OCI-M1 (cell line): ENCODE measurements at regions not wholly inside any gene's neighbourhood (a gene's known extent, or its start where the extent isn't known, plus 50 kb on each side); places are given as distances from the start of the nearest gene placed in this dataset.

Source experiments
- DNase-seq: peaks from one replicate; lab custom pipeline; 2025; lab: John Stamatoyannopoulos, UW

DNA sequence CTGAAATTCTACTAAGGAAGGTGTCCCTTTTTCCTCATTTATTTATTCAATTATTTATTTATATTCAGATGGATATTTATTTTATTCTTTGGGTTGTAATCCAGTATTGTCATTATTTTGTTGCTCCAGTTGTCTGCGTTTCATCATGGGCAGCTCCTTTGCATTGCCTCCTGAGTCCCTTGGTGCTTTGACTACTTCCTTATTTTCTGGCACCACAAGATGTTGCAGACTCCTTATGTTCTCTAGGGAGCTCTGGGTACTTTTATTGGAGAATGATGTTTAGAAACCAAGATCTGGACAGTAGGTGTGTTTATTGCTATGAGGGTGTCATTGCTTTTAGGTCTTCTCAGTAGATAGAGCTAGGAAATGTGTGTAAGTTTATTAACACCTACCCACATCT is 59.9 kb upstream of the ERRFI1 start:
- DNase-seq: peak; percentile 26

DNA sequence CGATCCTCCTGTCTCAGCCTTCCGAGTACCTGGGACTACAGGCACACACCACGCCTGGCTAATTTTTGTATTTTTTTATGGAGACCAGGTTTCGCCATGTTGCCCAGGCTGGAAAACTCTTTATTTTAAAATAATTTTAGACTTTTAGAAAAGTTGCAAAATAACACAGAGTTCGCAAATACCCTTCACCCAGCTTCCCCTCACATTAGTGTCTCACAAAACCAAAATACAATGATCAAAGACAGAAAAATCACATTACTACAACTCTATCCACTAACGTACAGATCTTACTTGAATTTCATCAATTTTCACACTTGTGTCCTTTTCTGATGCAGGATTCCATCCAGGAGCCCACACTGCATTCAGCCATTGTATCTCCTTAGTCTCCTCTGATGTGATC is 58.8 kb upstream of the ERRFI1 start:
- no peak for DNase-seq

DNA sequence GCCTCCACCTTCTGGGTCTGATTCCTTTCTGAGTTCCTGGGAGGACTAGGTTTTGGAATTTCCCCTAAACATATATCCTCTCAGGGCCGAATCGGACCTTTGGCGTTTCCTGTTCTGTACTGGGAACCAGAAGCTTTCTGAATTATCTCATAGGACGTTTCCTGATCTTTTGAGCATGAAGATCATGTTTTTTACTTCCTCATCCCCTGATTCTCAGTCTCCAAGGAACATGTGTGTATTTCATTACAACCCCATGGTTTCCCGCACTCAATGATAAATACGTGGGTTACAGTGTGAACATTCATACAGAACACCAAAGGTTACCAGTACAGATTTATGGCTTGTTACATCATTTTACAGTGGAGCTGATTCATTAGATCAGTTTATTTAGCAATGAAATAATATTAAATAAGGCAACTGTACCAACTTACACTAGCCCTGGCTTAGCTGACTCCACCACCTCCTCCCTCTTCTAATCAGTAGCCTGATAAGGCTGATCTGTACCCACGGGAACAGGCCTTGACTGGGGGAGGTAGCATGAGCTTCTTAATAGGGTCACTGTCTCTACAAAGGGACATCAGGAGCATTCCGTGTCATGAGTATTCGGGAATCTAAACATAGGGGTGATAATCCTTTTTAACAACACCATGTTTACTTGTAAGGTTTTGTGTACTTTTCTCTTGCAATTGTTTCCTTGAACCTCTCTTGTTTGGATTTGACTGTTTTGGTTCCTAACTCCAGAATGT is 57.8 kb upstream of the ERRFI1 start:
- DNase-seq: no peak

DNA sequence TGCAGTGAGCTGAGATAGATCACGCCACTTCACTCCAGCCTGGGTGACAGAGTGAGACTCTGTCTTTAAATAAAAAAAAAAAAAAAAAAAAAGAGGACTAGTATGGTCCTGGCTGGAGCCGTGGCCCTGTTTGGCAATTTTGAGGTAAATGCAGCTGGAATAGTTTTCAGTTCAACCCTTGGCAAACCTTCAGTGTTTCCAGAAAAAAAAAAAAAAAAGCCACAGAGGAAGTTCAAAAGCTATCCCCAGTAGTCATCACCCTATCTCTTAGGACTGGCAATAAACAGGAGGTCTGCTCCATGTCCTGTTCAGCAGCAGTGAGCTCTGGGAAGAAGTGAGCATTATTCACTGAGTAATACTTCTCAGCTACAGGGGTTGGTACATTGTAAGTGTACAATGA is 56.8 kb upstream of the ERRFI1 start:
- DNase-seq: no peak

DNA sequence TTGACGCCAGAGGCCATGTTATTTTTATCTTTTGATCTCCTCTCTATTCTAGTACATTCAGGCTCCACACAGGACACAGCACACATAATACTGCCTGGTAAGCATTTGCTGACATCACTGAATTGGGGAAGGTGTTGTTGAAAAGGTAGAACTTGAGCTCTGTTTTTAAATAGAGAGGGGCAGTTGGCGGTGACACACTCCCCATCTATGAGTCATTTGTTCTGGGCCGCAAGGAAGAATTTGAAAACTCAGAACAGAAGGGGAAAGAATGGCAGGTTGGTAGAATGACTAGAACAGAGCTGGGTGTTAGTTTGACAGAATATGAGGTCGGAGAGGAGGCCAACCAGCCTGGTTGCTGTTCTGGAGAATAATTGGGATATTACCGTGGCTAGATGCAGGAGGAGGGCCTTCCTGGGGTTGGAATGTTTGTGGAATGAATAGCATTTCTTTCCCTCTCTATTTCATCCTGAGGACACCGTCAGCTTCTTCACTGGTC is 52.1 kb upstream of the ERRFI1 start:
- DNase-seq: no peak

DNA sequence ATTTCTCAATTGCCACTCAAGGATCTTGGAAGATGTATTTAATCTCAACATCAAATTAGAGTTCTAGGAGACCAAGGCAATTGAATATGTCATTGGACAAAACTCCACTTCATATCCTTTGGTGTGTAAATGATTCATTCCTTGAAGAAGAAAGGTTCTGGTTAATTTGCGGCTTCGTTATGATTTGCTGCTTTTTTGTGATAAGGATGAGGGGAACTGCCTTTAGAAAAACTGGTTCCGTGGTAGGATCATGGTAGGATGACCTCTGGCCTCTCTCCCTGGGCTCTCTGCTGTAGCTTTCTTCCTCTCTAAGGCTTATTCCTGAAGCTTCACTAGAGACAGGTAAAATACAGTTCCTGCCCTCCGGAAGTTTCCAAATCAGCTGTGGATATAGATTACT is 51.5 kb upstream of the ERRFI1 start:
- DNase-seq: peak; percentile 66

DNA sequence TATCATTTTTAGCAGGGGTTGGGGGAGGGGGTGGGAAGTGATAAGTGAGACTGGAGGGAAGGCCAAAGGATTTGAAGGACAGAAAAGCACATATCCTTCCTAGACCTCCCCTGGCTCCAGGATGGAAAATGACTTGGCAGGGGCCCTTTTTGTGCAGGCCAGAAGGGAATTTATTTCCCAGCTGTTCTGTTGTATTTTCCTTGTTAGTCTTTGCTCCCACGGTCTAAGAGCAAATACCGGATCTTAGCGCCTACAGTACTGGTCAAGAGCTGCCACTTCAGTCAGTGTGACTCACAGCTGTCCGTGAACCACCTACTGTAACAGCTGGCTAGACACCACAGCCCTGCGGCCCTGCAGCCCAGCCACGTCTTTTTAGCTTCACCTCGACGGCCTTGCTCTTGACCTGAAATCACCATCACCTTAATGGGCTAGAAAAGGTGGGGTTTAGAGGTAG is 51.0 kb upstream of the ERRFI1 start:
- peak; percentile 22 for DNase-seq

DNA sequence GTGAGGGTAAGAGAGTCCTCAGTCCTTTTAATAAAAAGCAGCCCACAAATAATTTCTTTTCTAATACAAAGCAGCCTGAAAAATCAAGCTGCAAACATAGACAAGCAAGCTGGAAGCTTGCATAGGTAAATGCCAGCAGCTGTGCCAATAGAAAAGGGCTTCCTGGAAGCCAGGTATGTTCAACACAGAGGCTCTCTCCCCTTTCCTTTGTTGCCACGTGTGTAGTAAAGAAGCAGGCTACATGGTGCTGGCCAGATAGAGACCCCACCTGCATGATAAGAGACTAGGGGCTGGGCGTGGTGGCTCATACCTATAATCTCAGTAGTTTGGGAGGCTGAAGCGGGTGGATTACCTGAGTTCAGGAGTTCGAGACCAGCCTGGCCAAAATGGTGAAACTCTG is 50.1 kb upstream of the ERRFI1 start:
- no peak for DNase-seq
